HUES64 (cell line): ENCODE measurements at regions not wholly inside any gene's neighbourhood (a gene's known extent, or its start where the extent isn't known, plus 50 kb on each side); places are given as distances from the start of the nearest gene placed in this dataset.

Experiments
- H3K27ac ChIP-seq: 2 replicates; pipeline ENCODE4 v1.7.0; 2013; ENCODE audit warnings: low read depth, low read length, inconsistent platforms
- H3K27me3 ChIP-seq: 2 replicates; pipeline ENCODE4 v1.6.1; 2013; ENCODE audit warnings: mild to moderate bottlenecking, low read length; ENCODE audit not compliant: insufficient read depth
- H3K36me3 ChIP-seq: 2 replicates; pipeline ENCODE4 v1.6.1; 2013; ENCODE audit warnings: mild to moderate bottlenecking, low read length; ENCODE audit not compliant: insufficient read depth
- H3K4me1 ChIP-seq: 2 replicates; pipeline ENCODE4 v1.6.1; 2013; ENCODE audit warnings: mild to moderate bottlenecking, low read length, moderate library complexity; ENCODE audit not compliant: insufficient read depth
- H3K4me3 ChIP-seq: 2 replicates; pipeline ENCODE4 v1.5.1; 2013; ENCODE audit warnings: mild to moderate bottlenecking, low read length, moderate library complexity
- H3K9ac ChIP-seq: 2 replicates; pipeline ENCODE4 v1.6.1; 2013; ENCODE audit warnings: mild to moderate bottlenecking, low read depth, low read length
- H3K9me3 ChIP-seq: 2 replicates; pipeline ENCODE4 v1.6.1; 2013; ENCODE audit warnings: low read depth, low read length; ENCODE audit not compliant: insufficient read depth
- WGBS: fragments of 150-250, 120-280 bp; methylation state at CpG from one replicate; pipeline ENCODE4 v1.1.7; 2013; ENCODE audit warnings: missing lambda C conversion rate; 5-methylcytosine and 5-hydroxymethylcytosine counted together

DNA sequence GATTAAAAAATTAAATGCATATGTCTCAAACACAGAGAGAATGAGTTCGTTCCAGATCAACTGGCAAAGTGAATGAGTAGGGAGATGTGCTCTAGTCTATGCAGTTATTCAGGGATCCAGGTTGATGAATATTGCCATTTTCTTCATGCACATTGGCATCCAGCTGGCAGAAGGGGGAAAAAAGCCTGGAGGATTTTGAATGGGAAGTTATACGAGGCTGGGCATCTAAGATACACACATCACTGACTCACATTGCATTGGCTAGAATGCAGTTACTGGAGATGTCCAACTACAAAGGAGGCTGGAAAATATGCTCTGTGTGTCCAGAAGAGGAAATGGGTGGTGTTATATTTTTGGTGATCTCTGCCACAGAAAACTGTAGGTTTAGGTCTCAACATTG is 270.9 kb upstream of the FIGN start:
- Histone ChIP-seq H3K36me3 (no peaks in the 10 kb centered on the region), H3K4me3 (no peak overlapping the region), H3K27me3 (no peaks in the 10 kb centered on the region), H3K9ac (no peak overlapping the region), H3K27ac (no peak overlapping the region), H3K9me3 (no peaks in the 10 kb centered on the region), H3K4me1 (peaks cover 5% of the 10 kb centered on the region; the same call in 1 of the 2 replicates)
- WGBS = 97% methylated on average over 2 of the region's 2 CpGs

DNA sequence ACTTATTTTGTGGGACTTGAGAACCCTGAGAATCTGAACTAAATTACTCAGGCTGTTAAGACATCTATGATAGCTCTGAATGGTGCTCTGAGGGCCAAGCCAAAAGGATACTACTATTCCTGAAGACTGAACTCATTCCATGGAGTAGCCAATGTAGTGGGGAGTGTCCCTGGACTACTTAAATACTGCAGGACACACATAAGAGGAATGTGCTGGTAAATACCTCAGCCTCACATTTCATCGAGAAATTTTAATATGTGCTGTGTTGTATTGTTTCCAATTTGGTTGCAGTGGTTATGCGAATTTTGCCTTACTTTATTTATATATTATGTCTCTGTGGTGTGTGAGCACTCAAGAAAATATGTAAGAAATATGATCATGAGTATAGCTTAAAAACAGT is 264.4 kb upstream of the FIGN start:
- H3K4me3 ChIP-seq = no peak overlapping the region
- no peaks in the 10 kb centered on the region for H3K9me3 ChIP-seq
- H3K27me3 ChIP-seq = no peaks in the 10 kb centered on the region
- no peak overlapping the region for H3K9ac ChIP-seq
- peaks cover 7% of the 10 kb centered on the region; the same call in 1 of the 2 replicates for H3K4me1 ChIP-seq
- no peak overlapping the region for H3K27ac ChIP-seq
- H3K36me3 ChIP-seq = no peaks in the 10 kb centered on the region
- WGBS = no CpG with 5 or more reads among the region's 2 CpGs

DNA sequence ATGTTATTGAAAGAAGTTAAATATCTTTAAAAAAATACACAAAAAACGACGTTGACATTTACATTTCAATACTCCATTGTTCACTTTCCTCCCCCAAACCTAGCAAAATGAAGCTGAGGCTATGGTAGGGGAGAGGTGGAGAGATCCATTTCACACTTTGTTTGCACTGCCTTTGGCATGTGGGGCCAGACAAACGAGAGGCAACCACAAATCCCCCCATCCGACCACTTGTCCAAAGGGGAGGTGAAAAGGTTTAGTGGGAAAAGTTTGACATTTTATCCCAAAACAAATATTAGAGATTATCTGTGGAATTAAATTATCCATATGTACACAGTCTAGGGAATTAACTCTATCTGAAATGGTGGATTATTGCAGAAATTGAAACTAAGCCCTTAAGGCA is 261.7 kb upstream of the FIGN start:
- WGBS = no CpG with 5 or more reads among the region's 4 CpGs
- H3K9ac ChIP-seq = no peak overlapping the region
- H3K4me3 ChIP-seq = no peak overlapping the region
- H3K27me3 ChIP-seq = no peaks in the 10 kb centered on the region
- H3K36me3 ChIP-seq = no peaks in the 10 kb centered on the region
- no peaks in the 10 kb centered on the region for H3K9me3 ChIP-seq
- peaks cover 7% of the 10 kb centered on the region; the same call in 1 of the 2 replicates for H3K4me1 ChIP-seq
- H3K27ac ChIP-seq = no peak overlapping the region

DNA sequence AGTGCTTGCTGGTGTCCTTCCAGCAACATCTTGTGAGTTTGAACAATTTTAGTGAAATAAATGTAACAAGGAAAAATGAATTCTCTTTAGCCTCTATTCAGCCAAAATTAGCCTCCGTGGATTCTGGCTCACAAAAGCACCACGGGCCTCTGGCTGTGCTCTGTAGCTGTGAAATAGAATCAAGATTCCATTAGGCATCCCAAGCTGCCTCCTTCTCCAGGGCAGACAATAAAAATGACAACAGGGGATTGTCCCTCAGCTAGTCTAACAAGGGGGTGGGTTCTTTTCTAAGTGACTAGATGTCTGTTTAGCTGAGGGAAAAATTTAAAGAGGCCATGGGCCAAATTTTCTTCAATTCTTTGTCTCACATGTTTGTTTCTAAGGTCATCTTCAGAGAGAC is 254.7 kb upstream of the FIGN start:
- WGBS = 54% methylated on average over 2 of the region's 2 CpGs
- H3K4me1 ChIP-seq = peaks cover 11% of the 10 kb centered on the region
- H3K27ac ChIP-seq = no peak overlapping the region
- H3K27me3 ChIP-seq = no peaks in the 10 kb centered on the region
- no peaks in the 10 kb centered on the region for H3K36me3 ChIP-seq
- H3K9ac ChIP-seq = no peak overlapping the region
- no peak overlapping the region for H3K4me3 ChIP-seq
- no peaks in the 10 kb centered on the region for H3K9me3 ChIP-seq

DNA sequence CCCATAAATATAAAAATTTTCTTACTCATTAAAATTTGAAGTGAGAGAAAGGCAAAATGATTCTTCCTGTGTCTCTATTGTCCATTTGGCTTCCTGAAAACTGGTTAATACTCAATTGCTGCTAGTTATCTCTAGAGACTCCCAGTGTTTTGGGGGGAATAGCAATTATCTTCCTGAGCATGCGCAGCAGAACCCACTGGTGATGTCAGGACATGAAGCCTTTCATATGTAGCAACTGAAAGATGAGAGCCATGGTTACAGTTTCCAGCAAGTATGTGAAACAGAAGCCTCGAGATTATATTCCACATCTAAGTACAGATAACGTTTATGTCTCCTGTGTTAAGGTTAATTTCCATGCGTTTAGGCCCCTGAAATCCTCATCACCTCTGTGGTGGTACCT is 254.3 kb upstream of the FIGN start:
- Histone ChIP-seq H3K9ac (no peak overlapping the region), H3K4me1 (peaks cover 11% of the 10 kb centered on the region), H3K27ac (no peak overlapping the region), H3K36me3 (no peaks in the 10 kb centered on the region), H3K4me3 (no peak overlapping the region), H3K9me3 (no peaks in the 10 kb centered on the region), H3K27me3 (no peaks in the 10 kb centered on the region)
- WGBS = 91% methylated on average over 4 of the region's 4 CpGs

DNA sequence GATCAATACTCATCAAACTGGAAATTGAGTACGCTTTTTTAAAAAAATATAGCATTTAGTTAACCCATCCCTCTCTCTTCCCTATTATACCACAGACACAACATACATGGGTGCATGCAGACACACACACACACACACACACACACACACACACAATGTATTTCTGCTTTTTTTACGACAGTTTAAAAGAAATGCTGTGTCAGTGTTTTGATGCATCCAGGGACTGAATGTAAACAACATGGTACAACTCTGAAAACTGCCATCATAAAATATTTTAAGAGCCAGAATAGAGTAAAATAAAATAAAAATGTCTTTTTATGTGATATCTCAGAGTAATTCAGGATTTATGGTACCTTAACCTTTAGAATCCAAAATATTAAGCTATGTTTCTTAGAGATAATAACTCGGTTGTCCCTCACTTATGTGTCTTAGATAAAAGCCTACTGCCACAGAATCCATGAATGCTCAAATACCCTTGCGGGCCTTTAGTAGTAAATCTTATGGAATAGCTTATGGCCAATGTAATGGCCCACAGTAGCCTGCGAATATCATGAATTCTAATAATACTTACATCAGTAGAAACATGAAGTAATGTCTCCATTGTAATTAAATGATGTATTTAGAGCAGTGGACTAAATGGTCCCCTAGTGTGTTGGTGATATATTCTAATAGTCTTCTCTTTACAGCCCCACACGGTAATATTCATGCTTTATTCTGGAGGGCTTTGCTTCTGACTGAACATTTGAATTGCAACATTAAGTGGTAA is 251.6 kb upstream of the FIGN start:
- Histone ChIP-seq H3K4me1 (peaks cover 11% of the 10 kb centered on the region), H3K27ac (no peak overlapping the region), H3K9ac (no peak overlapping the region), H3K4me3 (no peak overlapping the region), H3K36me3 (no peaks in the 10 kb centered on the region), H3K9me3 (no peaks in the 10 kb centered on the region), H3K27me3 (no peaks in the 10 kb centered on the region)
- 99% methylated on average over 5 of the region's 6 CpGs for WGBS

DNA sequence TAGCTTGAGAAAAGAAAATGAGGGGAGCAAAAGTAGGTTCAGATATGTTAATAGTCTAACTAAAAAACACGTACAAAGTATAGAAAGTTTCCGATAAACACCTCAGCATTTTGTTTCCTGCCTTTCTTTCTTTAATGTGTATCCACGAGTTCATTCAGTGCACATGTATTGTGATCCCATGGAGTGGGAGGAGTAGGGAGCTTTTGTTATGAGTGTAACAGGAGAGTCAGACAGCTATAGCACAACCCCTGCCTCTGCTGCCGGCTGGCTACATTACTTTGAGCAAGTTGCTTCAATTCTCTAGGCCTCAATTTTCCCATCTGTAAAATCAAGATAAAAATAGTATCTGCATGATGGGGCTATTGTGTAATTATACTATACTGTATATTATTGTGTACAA is 249.2 kb upstream of the FIGN start:
- WGBS = 96% methylated on average over 4 of the region's 4 CpGs
- H3K9ac ChIP-seq = no peak overlapping the region
- no peak overlapping the region for H3K27ac ChIP-seq
- H3K36me3 ChIP-seq = no peaks in the 10 kb centered on the region
- H3K9me3 ChIP-seq = no peaks in the 10 kb centered on the region
- H3K27me3 ChIP-seq = no peaks in the 10 kb centered on the region
- peaks cover under 1% of the 10 kb centered on the region; the same call in 1 of the 2 replicates for H3K4me1 ChIP-seq
- H3K4me3 ChIP-seq = no peak overlapping the region

DNA sequence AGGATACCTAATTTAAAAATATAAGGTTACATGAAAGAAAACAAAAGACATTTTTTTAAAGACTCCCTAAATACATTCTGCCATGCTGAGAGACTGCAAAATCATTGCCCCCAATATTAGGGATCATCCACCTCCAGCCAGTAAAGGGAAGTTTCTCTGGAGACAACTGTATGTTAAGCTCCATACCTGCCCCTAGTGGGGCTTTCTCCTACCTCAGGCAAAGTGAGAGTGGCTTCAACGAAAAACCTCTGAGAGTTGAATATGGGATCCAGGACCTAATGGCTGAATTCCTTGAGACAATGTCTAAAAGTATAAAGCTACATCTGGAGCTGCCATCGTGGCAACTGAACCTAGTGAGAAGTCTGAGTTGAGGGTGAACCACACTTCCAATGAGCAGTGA is 248.1 kb upstream of the FIGN start:
- H3K9ac ChIP-seq = no peak overlapping the region

DNA sequence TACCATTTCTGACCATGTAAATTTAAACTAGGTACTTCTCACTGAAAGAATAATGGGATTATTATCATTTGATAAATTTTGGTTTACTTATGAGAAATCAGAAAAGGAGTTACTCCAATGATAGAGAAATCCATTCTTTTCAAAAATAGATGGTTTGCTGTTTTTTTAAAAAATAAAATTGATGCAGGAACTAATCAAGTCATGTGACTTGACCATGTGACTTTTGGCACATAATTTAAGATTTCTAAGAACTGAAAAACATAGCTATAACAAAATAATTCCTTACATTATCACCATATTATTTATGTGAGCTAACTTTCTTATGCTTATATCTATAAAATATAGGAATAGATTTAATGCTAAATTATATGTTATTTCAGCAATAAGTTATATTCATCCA is 247.1 kb upstream of the FIGN start:
- Histone ChIP-seq H3K4me3 (no peak overlapping the region), H3K4me1 (no peaks in the 10 kb centered on the region), H3K36me3 (no peaks in the 10 kb centered on the region), H3K9ac (no peak overlapping the region), H3K27ac (no peak overlapping the region), H3K27me3 (no peaks in the 10 kb centered on the region), H3K9me3 (no peaks in the 10 kb centered on the region)

More for the DNA sequence above, 248.1 kb upstream of the FIGN start:
- Histone ChIP-seq H3K9me3 (no peaks in the 10 kb centered on the region), H3K27ac (no peak overlapping the region), H3K27me3 (no peaks in the 10 kb centered on the region), H3K36me3 (no peaks in the 10 kb centered on the region), H3K4me3 (no peak overlapping the region), H3K4me1 (no peaks in the 10 kb centered on the region)
- WGBS = 90% methylated on average over 2 of the region's 2 CpGs

DNA sequence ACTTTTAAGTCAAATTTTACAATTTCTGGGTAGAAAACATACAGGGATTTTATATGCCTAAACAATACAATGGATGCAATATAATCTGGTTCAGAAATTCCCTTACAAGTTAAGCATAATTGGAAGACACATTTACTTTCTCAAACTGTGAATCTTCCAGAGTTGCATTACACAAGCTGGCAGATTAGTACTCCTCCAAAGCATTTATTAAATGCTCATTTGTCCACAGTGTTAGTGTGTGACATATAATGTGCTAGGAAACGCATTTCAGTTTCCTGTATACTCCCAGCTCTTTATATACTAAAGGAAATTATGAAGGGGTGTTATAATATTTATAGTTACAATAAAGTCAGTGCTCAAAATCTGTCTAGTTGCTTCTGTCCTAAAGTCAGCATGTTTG is 239.0 kb upstream of the FIGN start:
- no peak overlapping the region for H3K4me3 ChIP-seq
- no peaks in the 10 kb centered on the region for H3K36me3 ChIP-seq
- WGBS = no CpG with 5 or more reads among the region's 1 CpG
- no peak overlapping the region for H3K9ac ChIP-seq
- H3K27me3 ChIP-seq = no peaks in the 10 kb centered on the region
- no peaks in the 10 kb centered on the region for H3K9me3 ChIP-seq
- H3K4me1 ChIP-seq = no peaks in the 10 kb centered on the region
- H3K27ac ChIP-seq = no peak overlapping the region

DNA sequence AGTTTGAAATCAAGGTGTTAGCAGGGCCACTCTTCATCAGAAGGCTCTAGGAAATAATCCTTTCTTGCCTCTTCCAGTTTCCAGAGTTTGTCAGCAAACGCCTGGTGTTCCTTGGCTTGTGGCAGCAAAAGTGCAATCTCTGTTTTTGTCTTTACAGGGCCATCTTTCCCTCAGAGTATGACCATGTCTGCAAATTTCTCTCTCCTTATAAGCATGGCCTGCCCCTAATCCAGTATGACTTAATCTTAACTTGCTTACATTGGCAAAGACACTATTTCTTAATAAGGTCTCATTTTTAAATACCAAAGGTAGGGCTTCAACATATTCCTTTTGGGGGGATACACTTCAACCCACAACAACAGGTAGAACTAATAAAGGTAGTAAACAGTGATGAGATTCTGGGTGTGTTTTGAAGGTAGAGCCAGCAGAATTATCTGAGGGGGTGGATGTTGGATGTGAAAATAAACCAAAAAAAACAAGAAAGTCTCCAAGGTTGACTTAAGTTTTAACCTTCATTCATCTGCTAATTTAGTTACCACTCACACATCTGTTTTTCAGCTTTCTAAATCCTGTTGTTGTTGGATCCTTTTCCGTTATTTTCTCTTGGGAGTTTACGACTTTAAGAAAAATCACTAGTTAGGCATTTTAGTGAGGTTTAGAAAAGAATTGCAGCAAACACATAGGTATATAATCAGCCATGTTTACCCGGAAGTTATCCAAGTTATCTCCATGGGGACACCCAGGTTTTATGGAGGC is 234.4 kb upstream of the FIGN start:
- Histone ChIP-seq H3K36me3 (no peaks in the 10 kb centered on the region), H3K27ac (no peak overlapping the region), H3K9me3 (no peaks in the 10 kb centered on the region), H3K4me1 (no peaks in the 10 kb centered on the region), H3K4me3 (no peak overlapping the region), H3K9ac (no peak overlapping the region), H3K27me3 (no peaks in the 10 kb centered on the region)
- WGBS = 93% methylated on average over 3 of the region's 4 CpGs
